T-helper 1 cell (primary cell): ENCODE measurements at regions not wholly inside any gene's neighbourhood (a gene's known extent, or its start where the extent isn't known, plus 50 kb on each side); places are given as distances from the start of the nearest gene placed in this dataset.
A peak's percentile ranks its signal among the peaks of the same experiment; 100 is the strongest.

Experiments used
- DNase-seq, 5 donors: peaks; one replicate each; pipeline ENCODE4 v3.0.0-alpha.2; 2012 to 2020

GRCh38 chr10:130230036-130230435, 93.8 kb downstream of the GLRX3 start:
- no peak for DNase-seq

GRCh38 chr10:130230611-130231010, 94.4 kb downstream of the GLRX3 start:
- DNase-seq: no peak

GRCh38 chr10:130231251-130231741, 95.1 kb downstream of the GLRX3 start:
- DNase-seq: no peak

GRCh38 chr10:130232166-130233034, 96.2 kb downstream of the GLRX3 start:
- DNase-seq: no peak

GRCh38 chr10:130233035-130233360, 96.8 kb downstream of the GLRX3 start:
- no peak for DNase-seq

- DNase-seq: no peak
These were observed 97.2 kb downstream of the GLRX3 start for GRCh38 chr10:130233426-130233825.

GRCh38 chr10:130234171-130234965, 98.2 kb downstream of the GLRX3 start:
- no peak for DNase-seq

- no peak for DNase-seq
These were observed 100.5 kb downstream of the GLRX3 start for GRCh38 chr10:130236711-130237110.

- no peak for DNase-seq
These were observed 104.2 kb downstream of the GLRX3 start for GRCh38 chr10:130240409-130240808.

- DNase-seq: no peak
These were observed 106.3 kb downstream of the GLRX3 start for GRCh38 chr10:130242513-130242912.

- peak in 1 of 5 donors; percentile 1 for DNase-seq
These were observed 106.8 kb downstream of the GLRX3 start for GRCh38 chr10:130243015-130243414.

- no peak for DNase-seq
These were observed 108.1 kb downstream of the GLRX3 start for GRCh38 chr10:130244031-130244927.

- DNase-seq: no peak
These were observed 108.8 kb downstream of the GLRX3 start for GRCh38 chr10:130244928-130245495.

- DNase-seq: no peak
These were observed 109.9 kb downstream of the GLRX3 start for GRCh38 chr10:130246113-130246512.

GRCh38 chr10:130250127-130250526, 113.9 kb downstream of the GLRX3 start:
- no peak for DNase-seq

- no peak for DNase-seq
These were observed 115.6 kb downstream of the GLRX3 start for GRCh38 chr10:130251766-130252165.

GRCh38 chr10:130254243-130254642, 118.1 kb downstream of the GLRX3 start:
- DNase-seq: no peak

GRCh38 chr10:130254662-130255061, 118.5 kb downstream of the GLRX3 start:
- DNase-seq: no peak

- DNase-seq: no peak
These were observed 119.6 kb downstream of the GLRX3 start for GRCh38 chr10:130255777-130256176.

- no peak for DNase-seq
These were observed 121.7 kb downstream of the GLRX3 start for GRCh38 chr10:130257897-130258296.

GRCh38 chr10:130259380-130259779, 123.2 kb downstream of the GLRX3 start:
- no peak for DNase-seq

GRCh38 chr10:130261306-130261705, 125.1 kb downstream of the GLRX3 start:
- no peak for DNase-seq
